H9 (cell line): ENCODE measurements at regions not wholly inside any gene's neighbourhood (a gene's known extent, or its start where the extent isn't known, plus 50 kb on each side); places are given as distances from the start of the nearest gene placed in this dataset.

Source experiments
- DNase-seq: peaks from one replicate; pipeline ENCODE4 v3.0.0-alpha.2; 2017
- H2AFZ ChIP-seq: one replicate; pipeline ENCODE4 v1.6.1; 2013; ENCODE audit warnings: mild to moderate bottlenecking, low read length, control low read depth, moderate library complexity
- H2AK5ac ChIP-seq: 2 replicates; pipeline ENCODE4 v1.6.1; 2013; ENCODE audit warnings: low read length, control low read depth, mixed read lengths; ENCODE audit not compliant: insufficient read length
- H2BK120ac ChIP-seq: one replicate; pipeline ENCODE4 v1.6.1; 2013; ENCODE audit warnings: low read depth, mild to moderate bottlenecking, low read length, control low read depth, inconsistent platforms; ENCODE audit not compliant: poor library complexity, severe bottlenecking
- H2BK12ac ChIP-seq: 2 replicates; pipeline ENCODE4 v1.6.1; 2013; ENCODE audit warnings: low read length, control low read depth, mixed read lengths, low read depth; ENCODE audit not compliant: insufficient read length
- H2BK15ac ChIP-seq: 2 replicates; pipeline ENCODE4 v1.6.1; 2013; ENCODE audit warnings: low read depth, low read length, control low read depth
- H2BK20ac ChIP-seq: one replicate; pipeline ENCODE4 v1.6.1; 2013; ENCODE audit warnings: low read depth, mild to moderate bottlenecking, low read length, control low read depth, inconsistent platforms; ENCODE audit not compliant: poor library complexity, severe bottlenecking
- H2BK5ac ChIP-seq: 2 replicates; pipeline ENCODE4 v1.6.1; 2013; ENCODE audit warnings: low read length, control low read depth, mixed read lengths; ENCODE audit not compliant: insufficient read length
- H3K14ac ChIP-seq: 2 replicates; pipeline ENCODE4 v1.6.1; 2013; ENCODE audit warnings: low read length, control low read depth; ENCODE audit not compliant: insufficient read depth
- H3K18ac ChIP-seq: 2 replicates; pipeline ENCODE4 v1.6.1; 2013; ENCODE audit warnings: low read depth, mild to moderate bottlenecking, mixed read lengths, low read length, control low read depth; ENCODE audit not compliant: insufficient read length
- H3K23ac ChIP-seq: 2 replicates; pipeline ENCODE4 v1.6.1; 2013; ENCODE audit warnings: low read length, control low read depth, mixed read lengths, low read depth; ENCODE audit not compliant: insufficient read length
- H3K23me2 ChIP-seq: 2 replicates; pipeline ENCODE4 v1.6.1; 2013; ENCODE audit warnings: low read depth, mild to moderate bottlenecking, mixed read lengths, low read length, control low read depth; ENCODE audit not compliant: insufficient read length, poor library complexity, severe bottlenecking
- H3K27ac ChIP-seq: 2 replicates; pipeline ENCODE4 v1.5.1; 2013; ENCODE audit warnings: low read length, control low read depth, mixed read lengths, low read depth; ENCODE audit not compliant: insufficient read length
- H3K27me3 ChIP-seq: 2 replicates; pipeline ENCODE4 v1.6.1; 2013; ENCODE audit warnings: low read length, control low read depth, inconsistent platforms; ENCODE audit not compliant: insufficient read depth
- H3K4ac ChIP-seq: 2 replicates; pipeline ENCODE4 v1.6.1; 2013; ENCODE audit warnings: low read depth, mild to moderate bottlenecking, control low read depth, inconsistent platforms, low read length, moderate library complexity
- H3K4me1 ChIP-seq: 2 replicates; pipeline ENCODE4 v1.6.1; 2013; ENCODE audit warnings: low read length, control low read depth, inconsistent platforms; ENCODE audit not compliant: insufficient read depth
- H3K4me2 ChIP-seq: 2 replicates; pipeline ENCODE4 v1.6.1; 2013; ENCODE audit warnings: low read length, control low read depth, mixed read lengths; ENCODE audit not compliant: insufficient read length, insufficient read depth
- H3K56ac ChIP-seq: 2 replicates; pipeline ENCODE4 v1.6.1; 2013; ENCODE audit warnings: low read depth, mild to moderate bottlenecking, mixed read lengths, low read length, control low read depth; ENCODE audit not compliant: insufficient read length
- H3K79me1 ChIP-seq: 2 replicates; pipeline ENCODE4 v1.6.1; 2013; ENCODE audit warnings: low read depth, mild to moderate bottlenecking, moderate library complexity, low read length, control low read depth, inconsistent platforms; ENCODE audit not compliant: insufficient read depth, poor library complexity, severe bottlenecking
- H3K79me2 ChIP-seq: 2 replicates; pipeline ENCODE4 v1.6.1; 2013; ENCODE audit warnings: low read length, control low read depth, inconsistent platforms; ENCODE audit not compliant: insufficient read depth
- H3K9ac ChIP-seq: 2 replicates; pipeline ENCODE4 v1.6.1; 2013; ENCODE audit warnings: low read length, control low read depth, mixed read lengths; ENCODE audit not compliant: insufficient read length; ENCODE audit errors: extremely low read depth
- H3K9me3 ChIP-seq: one replicate; pipeline ENCODE4 v1.6.1; 2013; ENCODE audit warnings: low read depth, low read length, inconsistent platforms; ENCODE audit not compliant: control insufficient read depth
- H3T11ph ChIP-seq: one replicate; pipeline ENCODE4 v1.6.1; 2013; ENCODE audit warnings: mild to moderate bottlenecking, low read length, control low read depth, inconsistent platforms
- H4K20me1 ChIP-seq: one replicate; pipeline ENCODE4 v1.6.1; 2013; ENCODE audit not compliant: control insufficient read depth, insufficient read length, insufficient read depth
- H4K5ac ChIP-seq: 2 replicates; pipeline ENCODE4 v1.6.1; 2013; ENCODE audit warnings: low read depth, mild to moderate bottlenecking, mixed read lengths, low read length, control low read depth; ENCODE audit not compliant: insufficient read length
- H4K8ac ChIP-seq: replicated peaks from 2 replicates; pipeline ENCODE4 v1.6.1; 2013; ENCODE audit warnings: low read length, control low read depth, mixed read lengths, low read depth; ENCODE audit not compliant: insufficient read length
- H4K91ac ChIP-seq: 2 replicates; pipeline ENCODE4 v1.6.1; 2013; ENCODE audit warnings: low read depth, mild to moderate bottlenecking, moderate library complexity, mixed read lengths, low read length, control low read depth; ENCODE audit not compliant: insufficient read length
- H3K27ac Mint-ChIP-seq, 3 experiments: 2 replicates in 2 of 3; 3 replicates in 1 of 3; pipeline ENCODE4 v1.8.0; 2020 to 2021; ENCODE audit warnings: mixed read lengths in 3 of 3, mild to moderate bottlenecking in 1 of 3, moderate library complexity in 1 of 3
- H3K27me3 Mint-ChIP-seq: 2 replicates; pipeline ENCODE4 v1.8.0; 2021; ENCODE audit warnings: low read depth, mild to moderate bottlenecking, moderate library complexity, mixed read lengths
- H3K36me3 Mint-ChIP-seq, 3 experiments: 2 replicates in 2 of 3; 3 replicates in 1 of 3; pipeline ENCODE4 v1.8.0; 2020 to 2021; ENCODE audit warnings: low read depth in 3 of 3, mixed read lengths in 3 of 3; ENCODE audit not compliant: insufficient read depth in 1 of 3
- H3K4me1 Mint-ChIP-seq, 2 experiments: 2 replicates each; pipeline ENCODE4 v1.8.0; 2020; ENCODE audit warnings: mixed read lengths in 2 of 2
- H3K4me3 Mint-ChIP-seq, 2 experiments: 2 replicates in 1 of 2; 3 replicates in 1 of 2; pipeline ENCODE4 v1.8.0; 2020 to 2021; ENCODE audit warnings: mild to moderate bottlenecking in 2 of 2, mixed read lengths in 2 of 2, moderate library complexity in 1 of 2
- H3K9me3 Mint-ChIP-seq, 2 experiments: 2 replicates in 1 of 2; 3 replicates in 1 of 2; pipeline ENCODE4 v1.8.0; 2020; ENCODE audit warnings: mild to moderate bottlenecking in 2 of 2, mixed read lengths in 2 of 2, moderate library complexity in 1 of 2
- WGBS: extraction: QIAGEN DNeasy Blood & Tissue Kit; methylation state at CpG from one replicate; pipeline ENCODE4 v1.1.7; 2013; ENCODE audit warnings: missing lambda C conversion rate, low lambda C conversion rate, mixed read lengths; ENCODE audit not compliant: insufficient read length; ENCODE audit errors: extremely low coverage; 5-methylcytosine and 5-hydroxymethylcytosine counted together
- TF ChIP-seq, protein P1 (sequence below): fragments of 200-600 bp; sonication (generic); conservative IDR thresholded peaks from 3 replicates; pipeline ENCODE4 v1.8.0; 2021; ENCODE audit warnings: antibody characterized with exemption, mild to moderate bottlenecking

- Histone ChIP-seq H3K18ac (no peak overlapping the region), H2BK120ac (no peak overlapping the region), H3K56ac (no peak overlapping the region), H3K27ac (no peak overlapping the region), H3K4me1 (peaks cover 4% of the 10 kb centered on the region; the same call in 1 of the 2 replicates), H3K23me2 (no peaks in the 10 kb centered on the region), H2BK20ac (no peak overlapping the region), H3K79me1 (no peaks in the 10 kb centered on the region), H3K9me3 (no peaks in the 10 kb centered on the region), H3K79me2 (no peaks in the 10 kb centered on the region), H4K5ac (no peak overlapping the region), H2BK15ac (no peak overlapping the region), H2AK5ac (no peak overlapping the region), H3K4me2 (no peak overlapping the region), H3K23ac (no peak overlapping the region), H4K20me1 (no peaks in the 10 kb centered on the region), H3T11ph (no peak overlapping the region), H2BK12ac (no peak overlapping the region), H4K91ac (no peak overlapping the region), H2BK5ac (no peak overlapping the region), H3K14ac (no peak overlapping the region), H3K4ac (no peak overlapping the region), H3K27me3 (no peaks in the 10 kb centered on the region), H4K8ac (no peak overlapping the region), H2AFZ (no peak overlapping the region), H3K9ac (no peak overlapping the region)
- Mint-ChIP-seq H3K4me3 (no peak overlapping the region), H3K27ac (no peak overlapping the region; a peak in 1 of 7 replicates), H3K4me1 (no peaks in the 10 kb centered on the region; a peak in 1 of 4 replicates), H3K9me3 (no peaks in the 10 kb centered on the region), H3K27me3 (no peaks in the 10 kb centered on the region; the same call in 1 of the 2 replicates), H3K36me3 (no peaks in the 10 kb centered on the region)
- TF ChIP-seq, protein P1, sequence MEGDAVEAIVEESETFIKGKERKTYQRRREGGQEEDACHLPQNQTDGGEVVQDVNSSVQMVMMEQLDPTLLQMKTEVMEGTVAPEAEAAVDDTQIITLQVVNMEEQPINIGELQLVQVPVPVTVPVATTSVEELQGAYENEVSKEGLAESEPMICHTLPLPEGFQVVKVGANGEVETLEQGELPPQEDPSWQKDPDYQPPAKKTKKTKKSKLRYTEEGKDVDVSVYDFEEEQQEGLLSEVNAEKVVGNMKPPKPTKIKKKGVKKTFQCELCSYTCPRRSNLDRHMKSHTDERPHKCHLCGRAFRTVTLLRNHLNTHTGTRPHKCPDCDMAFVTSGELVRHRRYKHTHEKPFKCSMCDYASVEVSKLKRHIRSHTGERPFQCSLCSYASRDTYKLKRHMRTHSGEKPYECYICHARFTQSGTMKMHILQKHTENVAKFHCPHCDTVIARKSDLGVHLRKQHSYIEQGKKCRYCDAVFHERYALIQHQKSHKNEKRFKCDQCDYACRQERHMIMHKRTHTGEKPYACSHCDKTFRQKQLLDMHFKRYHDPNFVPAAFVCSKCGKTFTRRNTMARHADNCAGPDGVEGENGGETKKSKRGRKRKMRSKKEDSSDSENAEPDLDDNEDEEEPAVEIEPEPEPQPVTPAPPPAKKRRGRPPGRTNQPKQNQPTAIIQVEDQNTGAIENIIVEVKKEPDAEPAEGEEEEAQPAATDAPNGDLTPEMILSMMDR, result no peak
- no CpG with 5 or more reads among the region's 6 CpGs for WGBS
- no peak for DNase-seq
Observed at GRCh38 chr2:48146552-48146951, 167.9 kb upstream of the FOXN2 start.
